ENCODE measurements at regions not wholly inside any gene's neighbourhood (a gene's known extent, or its start where the extent isn't known, plus 50 kb on each side); places are given as distances from the start of the nearest gene placed in this dataset.

- CTCF ChIA-PET, result no interaction called here
- no peak overlapping the region for H3K27ac ChIP-seq
Observed at GRCh38 chr3:72485641-72486040, 362.6 kb downstream of the SHQ1 start.

GRCh38 chr3:72483554-72484104 lies 364.6 kb downstream of the SHQ1 start:
- Histone ChIP-seq H3K79me2 (ENCODE audit: low read depth) (no peaks in the 10 kb centered on the region), H3K27me3 (ENCODE audit: insufficient read depth, low read depth) (no peaks in the 10 kb centered on the region), H3K4me3 (no peak overlapping the region; the same call in 1 of the 2 replicates), H3K36me3 (ENCODE audit: low read depth) (no peaks in the 10 kb centered on the region), H3K4me1 (replicated peaks; ENCODE audit: insufficient read depth) (peaks cover 38% of the 10 kb centered on the region), H3K9me3 (ENCODE audit: insufficient read depth, low read depth) (no peaks in the 10 kb centered on the region), H2AFZ (no peak overlapping the region), H3K27ac (peak overlapping the region; percentile 24; the same call in 1 of the 2 replicates), H3F3A (ENCODE audit: insufficient read depth, low read depth) (0 out of 2 replicates have a peak, but pooled peaks cover 10% of the 10 kb centered on the region), H3K9me2 (ENCODE audit: insufficient read depth) (no peaks in the 10 kb centered on the region), H4K20me1 (ENCODE audit: insufficient read depth) (no peaks in the 10 kb centered on the region), H3K4me2 (peak overlapping the region; percentile 81)
- POLR2A ChIA-PET (ENCODE audit: unreplicated experiment), result no interaction called here
- intact Hi-C loops (cut with micrococcal nuclease; ENCODE audit: unreplicated experiment), result loop anchor here (1.0 to 10.0 kb wide), 4 partner anchors 111 to 339 kb away; no protein-coding TSS in a partner anchor
- BruUV-seq (replicated peaks), result no TSS peak
- CTCF ChIA-PET, result no interaction called here
- DNase-seq, result no peak
- TF ChIP-seq CTCF (conservative IDR thresholded peaks at IDR 0.05), result no peak
- no peak for TF ChIP-seq EZH2 (IDR thresholded peaks at IDR 0.05; ENCODE audit: low read depth)

More at GRCh38 chr3:72485641-72486040, 362.6 kb downstream of the SHQ1 start:
- Histone ChIP-seq H3K4me2 (no peak overlapping the region), H3K9me2 (ENCODE audit: insufficient read depth) (no peaks in the 10 kb centered on the region), H2AFZ (no peak overlapping the region), H3K4me1 (replicated peaks; ENCODE audit: insufficient read depth) (peaks cover 38% of the 10 kb centered on the region), H3K9me3 (ENCODE audit: insufficient read depth, low read depth) (no peaks in the 10 kb centered on the region), H3K4me3 (no peak overlapping the region), H3K27me3 (ENCODE audit: insufficient read depth, low read depth) (no peaks in the 10 kb centered on the region), H3K36me3 (ENCODE audit: low read depth) (no peaks in the 10 kb centered on the region), H3F3A (ENCODE audit: insufficient read depth, low read depth) (0 out of 2 replicates have a peak, but pooled peaks cover 10% of the 10 kb centered on the region), H3K79me2 (ENCODE audit: low read depth) (no peaks in the 10 kb centered on the region), H4K20me1 (ENCODE audit: insufficient read depth) (no peaks in the 10 kb centered on the region)
- POLR2A ChIA-PET (ENCODE audit: unreplicated experiment), result interaction anchor here (0.6 kb wide), 1 partner anchor 261 kb away, joined by 4 read pairs; no protein-coding TSS in a partner anchor
- intact Hi-C loops (cut with micrococcal nuclease; ENCODE audit: unreplicated experiment), result loop anchor here (2.0 to 10.0 kb wide), 2 partner anchors 39 to 109 kb away; partner anchors contain the start of gene RYBP
- no peak for TF ChIP-seq EZH2 (IDR thresholded peaks at IDR 0.05; ENCODE audit: low read depth)
- TF ChIP-seq CTCF (conservative IDR thresholded peaks at IDR 0.05), result no peak
- no TSS peak for BruUV-seq (replicated peaks)
- DNase-seq, result no peak

- Histone ChIP-seq H3K9me2 (ENCODE audit: insufficient read depth) (no peaks in the 10 kb centered on the region), H3K27me3 (ENCODE audit: insufficient read depth, low read depth) (no peaks in the 10 kb centered on the region), H3K27ac (peak overlapping the region; percentile 49), H3K79me2 (ENCODE audit: low read depth) (no peaks in the 10 kb centered on the region), H3F3A (ENCODE audit: insufficient read depth, low read depth) (0 out of 2 replicates have a peak, but pooled peaks cover 10% of the 10 kb centered on the region), H4K20me1 (ENCODE audit: insufficient read depth) (no peaks in the 10 kb centered on the region), H3K9me3 (ENCODE audit: insufficient read depth, low read depth) (no peaks in the 10 kb centered on the region), H3K4me3 (peak overlapping the region; percentile 46; the same call in 1 of the 2 replicates), H3K36me3 (ENCODE audit: low read depth) (no peaks in the 10 kb centered on the region), H2AFZ (0 out of 2 replicates have a peak overlapping the region, but pooled peaks have one; percentile 60), H3K4me1 (replicated peaks; ENCODE audit: insufficient read depth) (peaks cover 32% of the 10 kb centered on the region), H3K4me2 (peak overlapping the region; percentile 81)
- no peak for TF ChIP-seq EZH2 (IDR thresholded peaks at IDR 0.05; ENCODE audit: low read depth)
- no peak for TF ChIP-seq CTCF (conservative IDR thresholded peaks at IDR 0.05)
- ChIA-PET CTCF (interaction anchor here (0.5 kb wide), 1 partner anchor 241 kb away, joined by 11 read pairs; no protein-coding TSS in a partner anchor), POLR2A (ENCODE audit: unreplicated experiment) (interaction anchor here (0.5 to 0.7 kb wide), 3 partner anchors 35 to 246 kb away, joined by 3 to 55 read pairs (median 9); no protein-coding TSS in a partner anchor)
- BruUV-seq (replicated peaks), result no TSS peak
- intact Hi-C loops (cut with micrococcal nuclease; ENCODE audit: unreplicated experiment), result loop anchor here (1.0 to 10.0 kb wide), 4 partner anchors 112 to 340 kb away; no protein-coding TSS in a partner anchor
- DNase-seq, result peak; percentile 51 to 76
Observed at GRCh38 chr3:72482589-72483321, 365.5 kb downstream of the SHQ1 start.
